Neural progenitor cell (in vitro differentiated cells): ENCODE measurements at regions not wholly inside any gene's neighbourhood (a gene's known extent, or its start where the extent isn't known, plus 50 kb on each side); places are given as distances from the start of the nearest gene placed in this dataset.

Source experiments
- CTCF ChIP-seq: fragments of 200-600 bp; sonication (generic); IDR thresholded peaks from 2 replicates; pipeline ENCODE4 v1.5.1; 2017; ENCODE audit warnings: antibody characterized with exemption, mild to moderate bottlenecking
- EZH2 ChIP-seq: fragments of 200-600 bp; sonication (generic); IDR thresholded peaks from 2 replicates; pipeline ENCODE4 v1.6.1; 2017; ENCODE audit warnings: antibody characterized with exemption, mild to moderate bottlenecking, moderate library complexity
- EZH2phosphoT487 ChIP-seq: fragments of 200-600 bp; sonication (generic); IDR thresholded peaks from 2 replicates; pipeline ENCODE4 v1.6.1; 2017; ENCODE audit warnings: antibody characterized with exemption

- TF ChIP-seq CTCF = no peak
- no peak for TF ChIP-seq EZH2
- TF ChIP-seq EZH2phosphoT487 = no peak
Measured at GRCh38 chr2:139905624-139906023, 1125.4 kb upstream of the NXPH2 start.
